ENCODE measurements at regions not wholly inside any gene's neighbourhood (a gene's known extent, or its start where the extent isn't known, plus 50 kb on each side); places are given as distances from the start of the nearest gene placed in this dataset.

DNA sequence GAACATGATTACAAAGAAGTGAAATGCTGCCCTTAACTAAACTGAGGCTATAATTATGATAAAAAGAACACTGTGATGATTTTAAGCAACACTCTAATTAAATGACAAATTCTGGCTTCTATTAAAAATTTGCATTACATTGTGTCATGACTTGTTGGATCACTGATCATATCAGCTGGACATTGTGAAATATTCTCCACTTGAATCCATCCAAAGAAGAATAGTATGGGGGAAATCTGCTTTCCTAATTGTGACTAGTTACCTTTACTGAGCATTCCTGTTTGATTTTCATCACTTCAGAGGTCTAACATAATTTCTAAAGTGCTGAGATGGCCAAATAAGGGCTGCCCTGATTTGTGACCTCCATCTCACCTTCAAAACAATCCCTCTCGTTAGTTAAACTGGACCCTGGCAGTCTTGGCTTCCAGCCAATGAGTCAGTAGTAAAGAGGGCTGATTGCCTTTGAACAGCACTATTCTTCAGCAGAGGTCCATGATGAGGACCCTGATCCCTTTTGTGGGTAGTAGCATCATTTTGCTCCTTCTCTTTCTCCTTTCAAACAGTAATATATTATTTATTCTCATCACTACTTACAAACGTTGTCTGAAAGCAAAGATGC lies 53.5 kb upstream of the LEKR1 start:
- no peak for DNase-seq
- no peak overlapping the region for H3K4me3 ChIP-seq (ENCODE audit: low read length)

GRCh38 chr3:156776031-156776430 lies 50.1 kb upstream of the LEKR1 start:
- no peaks in the 10 kb centered on the region for H3K27me3 ChIP-seq (ENCODE audit: insufficient read depth, low read length, poor library complexity)
- H2BK120ac ChIP-seq (ENCODE audit: low read depth, low read length), result no peak overlapping the region
- no peak for DNase-seq
- no peak overlapping the region for H2BK15ac ChIP-seq (replicated peaks; ENCODE audit: low read depth)
- H2BK5ac ChIP-seq (ENCODE audit: low read length), result no peak overlapping the region
- H3K4me2 ChIP-seq (ENCODE audit: low read length), result no peak overlapping the region
- no CpG with 5 or more reads among the region's 2 CpGs for WGBS (ENCODE audit: extremely low coverage, insufficient coverage, low lambda C conversion rate)
- no peak overlapping the region for H3K18ac ChIP-seq (ENCODE audit: low read length)
- no peak overlapping the region for H2AK5ac ChIP-seq (ENCODE audit: low read length)
- H3K4me1 ChIP-seq (ENCODE audit: control insufficient read depth, low read depth, low read length), result no peaks in the 10 kb centered on the region
- H3K4ac ChIP-seq (ENCODE audit: low read depth, low read length), result no peak overlapping the region
- H4K5ac ChIP-seq (ENCODE audit: low read length), result no peak overlapping the region
- H3K23ac ChIP-seq (ENCODE audit: low read length), result no peak overlapping the region
- no peaks in the 10 kb centered on the region for H3K36me3 ChIP-seq (ENCODE audit: control insufficient read depth, insufficient read depth, low read length)
- no peak overlapping the region for H3K9ac ChIP-seq (ENCODE audit: low read length)
- no peak overlapping the region for H3K4me3 ChIP-seq (ENCODE audit: low read length)
- no peaks in the 10 kb centered on the region for H3K79me1 ChIP-seq (ENCODE audit: low read length)
- H3K27ac ChIP-seq (ENCODE audit: low read depth, low read length), result no peak overlapping the region
- no peak overlapping the region for H4K8ac ChIP-seq (ENCODE audit: low read depth, low read length)
- H3K79me2 ChIP-seq (ENCODE audit: control insufficient read depth, insufficient read depth, low read length), result no peaks in the 10 kb centered on the region
- no peak overlapping the region for H3K56ac ChIP-seq (ENCODE audit: low read length)

More for the DNA sequence above, 53.5 kb upstream of the LEKR1 start:
- H4K5ac ChIP-seq (ENCODE audit: low read length), result no peak overlapping the region
- H3K27me3 ChIP-seq (ENCODE audit: insufficient read depth, low read length, poor library complexity), result no peaks in the 10 kb centered on the region
- no peak overlapping the region for H3K4me2 ChIP-seq (ENCODE audit: low read length)
- H3K4ac ChIP-seq (ENCODE audit: low read depth, low read length), result no peak overlapping the region
- no peaks in the 10 kb centered on the region for H3K36me3 ChIP-seq (ENCODE audit: control insufficient read depth, insufficient read depth, low read length)
- H2AK5ac ChIP-seq (ENCODE audit: low read length), result no peak overlapping the region
- H3K79me1 ChIP-seq (ENCODE audit: low read length), result no peaks in the 10 kb centered on the region
- no peaks in the 10 kb centered on the region for H3K79me2 ChIP-seq (ENCODE audit: control insufficient read depth, insufficient read depth, low read length)
- no peak overlapping the region for H3K23ac ChIP-seq (ENCODE audit: low read length)
- H3K9ac ChIP-seq (ENCODE audit: low read length), result no peak overlapping the region
- H2BK15ac ChIP-seq (replicated peaks; ENCODE audit: low read depth), result no peak overlapping the region
- no peak overlapping the region for H3K56ac ChIP-seq (ENCODE audit: low read length)
- H3K4me1 ChIP-seq (ENCODE audit: control insufficient read depth, low read depth, low read length), result no peaks in the 10 kb centered on the region
- WGBS (ENCODE audit: extremely low coverage, insufficient coverage, low lambda C conversion rate), result no CpG with 5 or more reads among the region's 2 CpGs
- H2BK5ac ChIP-seq (ENCODE audit: low read length), result no peak overlapping the region
- H4K8ac ChIP-seq (ENCODE audit: low read depth, low read length), result no peak overlapping the region
- H3K18ac ChIP-seq (ENCODE audit: low read length), result no peak overlapping the region
- no peak overlapping the region for H2BK120ac ChIP-seq (ENCODE audit: low read depth, low read length)
- no peak overlapping the region for H3K27ac ChIP-seq (ENCODE audit: low read depth, low read length)
